ENCODE measurements at regions not wholly inside any gene's neighbourhood (a gene's known extent, or its start where the extent isn't known, plus 50 kb on each side); places are given as distances from the start of the nearest gene placed in this dataset.

GRCh38 chr5:39579750-39580149, 155.0 kb upstream of the DAB2 start:
- FAIRE-seq = no peak
- no peak for DNase-seq (ENCODE audit: low spot score)

- peak; percentile 30 for DNase-seq (ENCODE audit: low spot score)
These were observed 154.2 kb upstream of the DAB2 start for GRCh38 chr5:39578887-39579497.

GRCh38 chr5:39577529-39577928, 152.7 kb upstream of the DAB2 start:
- DNase-seq (ENCODE audit: low spot score) (no peak), FAIRE-seq (no peak)

More at GRCh38 chr5:39578887-39579497, 154.2 kb upstream of the DAB2 start:
- peak; percentile 97 for FAIRE-seq

- DNase-seq (ENCODE audit: low spot score) = peak; percentile 55
- FAIRE-seq = peak; percentile 93
These were observed 145.7 kb upstream of the DAB2 start for GRCh38 chr5:39570403-39571027.

GRCh38 chr5:39569857-39570256, 145.1 kb upstream of the DAB2 start:
- FAIRE-seq = no peak
- no peak for DNase-seq (ENCODE audit: low spot score)

GRCh38 chr5:39566891-39567290, 142.1 kb upstream of the DAB2 start:
- FAIRE-seq (no peak), DNase-seq (ENCODE audit: low spot score) (no peak)

GRCh38 chr5:39566029-39566428, 141.2 kb upstream of the DAB2 start:
- DNase-seq (ENCODE audit: low spot score) = no peak
- no peak for FAIRE-seq

- FAIRE-seq = no peak
These were observed 136.6 kb upstream of the DAB2 start for GRCh38 chr5:39561421-39561820.

GRCh38 chr5:39560726-39561125, 135.9 kb upstream of the DAB2 start:
- DNase-seq (ENCODE audit: low spot score) = no peak
- no peak for FAIRE-seq

More at GRCh38 chr5:39561421-39561820, 136.6 kb upstream of the DAB2 start:
- DNase-seq (ENCODE audit: low spot score) = no peak

- FAIRE-seq = no peak
These were observed 135.1 kb upstream of the DAB2 start for GRCh38 chr5:39559923-39560322.

GRCh38 chr5:39558541-39558940, 133.8 kb upstream of the DAB2 start:
- no peak for FAIRE-seq
- no peak for DNase-seq (ENCODE audit: low spot score)

More at GRCh38 chr5:39559923-39560322, 135.1 kb upstream of the DAB2 start:
- DNase-seq (ENCODE audit: low spot score) = no peak

GRCh38 chr5:39555788-39556187, 131.0 kb upstream of the DAB2 start:
- FAIRE-seq (no peak), DNase-seq (ENCODE audit: low spot score) (no peak)

GRCh38 chr5:39547553-39548154, 122.9 kb upstream of the DAB2 start:
- FAIRE-seq (peak; percentile 95), DNase-seq (ENCODE audit: low spot score) (peak; percentile 70)

- FAIRE-seq (no peak), DNase-seq (ENCODE audit: low spot score) (no peak)
These were observed 120.2 kb upstream of the DAB2 start for GRCh38 chr5:39544941-39545340.

- DNase-seq (ENCODE audit: low spot score) = no peak
- no peak for FAIRE-seq
These were observed 118.6 kb upstream of the DAB2 start for GRCh38 chr5:39543335-39543734.

- peak; percentile 20 for FAIRE-seq
- DNase-seq (ENCODE audit: low spot score) = no peak
These were observed 117.9 kb upstream of the DAB2 start for GRCh38 chr5:39542511-39543285.

GRCh38 chr5:39541920-39542319, 117.1 kb upstream of the DAB2 start:
- DNase-seq (ENCODE audit: low spot score) (no peak), FAIRE-seq (peak; percentile 68)

- FAIRE-seq = no peak
These were observed 114.7 kb upstream of the DAB2 start for GRCh38 chr5:39539470-39539869.

GRCh38 chr5:39534690-39535089, 109.9 kb upstream of the DAB2 start:
- DNase-seq (ENCODE audit: low spot score) (no peak), FAIRE-seq (no peak)

More at GRCh38 chr5:39539470-39539869, 114.7 kb upstream of the DAB2 start:
- DNase-seq (ENCODE audit: low spot score) = no peak

GRCh38 chr5:39533749-39534148, 109.0 kb upstream of the DAB2 start:
- FAIRE-seq = no peak
- DNase-seq (ENCODE audit: low spot score) = no peak

- DNase-seq (ENCODE audit: low spot score) = no peak
- FAIRE-seq = peak; percentile 30
These were observed 107.7 kb upstream of the DAB2 start for GRCh38 chr5:39532511-39532910.

GRCh38 chr5:39531306-39531705, 106.5 kb upstream of the DAB2 start:
- no peak for DNase-seq (ENCODE audit: low spot score)
- no peak for FAIRE-seq

Measured in RCC 7860 (cell line).